A172 (cell line): ENCODE measurements at regions not wholly inside any gene's neighbourhood (a gene's known extent, or its start where the extent isn't known, plus 50 kb on each side); places are given as distances from the start of the nearest gene placed in this dataset.

Experiments used
- DNase-seq: peaks from one replicate; pipeline ENCODE4 v3.0.0-alpha.2; 2015; ENCODE audit warnings: low spot score

- DNase-seq = no peak
These were observed 50.4 kb upstream of the APCDD1L start for GRCh38 chr20:58565461-58566175.
